GM13977 (cell line): ENCODE measurements at regions not wholly inside any gene's neighbourhood (a gene's known extent, or its start where the extent isn't known, plus 50 kb on each side); places are given as distances from the start of the nearest gene placed in this dataset.

Source experiments
- DNase-seq: peaks from one replicate; pipeline ENCODE4 v3.0.0; 2012; ENCODE audit warnings: low spot score
- CTCF ChIP-seq: IDR thresholded peaks from 2 replicates; pipeline ENCODE4 v1.5.1; 2012; ENCODE audit warnings: mild to moderate bottlenecking, control low read depth; ENCODE audit not compliant: insufficient read depth; ENCODE audit errors: extremely low read depth, missing control alignments
- in situ Hi-C: fragments of 300-500 bp; cut with MboI; formaldehyde crosslinking; loops from one replicate; pipeline ENCODE4 v1.12.0; 2022; ENCODE audit warnings: low sequenced_read_pairs, low pct_unique_long_range_greater_than_20kb, mixed read lengths, inconsistent platforms; ENCODE audit not compliant: unreplicated experiment

- DNase-seq: no peak
- in situ Hi-C loops: no loop called here
- TF ChIP-seq CTCF: no peak
Measured at GRCh38 chr21:20730441-20730840, 267.8 kb upstream of the NCAM2 start.

DNA sequence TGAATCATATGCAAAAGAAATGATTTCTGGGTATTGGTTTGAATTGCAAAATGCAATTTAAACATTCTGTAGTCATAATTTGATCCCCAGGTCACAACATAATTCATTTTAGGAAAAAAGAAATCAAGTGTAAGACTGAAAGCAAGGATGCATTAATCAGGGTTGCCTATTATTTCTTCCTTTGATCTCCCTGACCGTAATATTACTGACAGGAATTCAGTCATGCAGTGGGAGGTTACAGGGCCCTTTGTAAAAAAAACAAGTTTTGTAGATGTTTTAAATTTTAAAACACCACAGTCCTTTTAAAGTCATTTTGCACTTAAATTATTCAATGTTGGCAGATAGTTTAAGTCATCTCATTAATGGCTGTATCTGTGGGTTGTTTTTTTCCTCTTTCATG is 263.0 kb upstream of the NCAM2 start:
- no peak for TF ChIP-seq CTCF
- DNase-seq: no peak
- in situ Hi-C loops: no loop called here

DNA sequence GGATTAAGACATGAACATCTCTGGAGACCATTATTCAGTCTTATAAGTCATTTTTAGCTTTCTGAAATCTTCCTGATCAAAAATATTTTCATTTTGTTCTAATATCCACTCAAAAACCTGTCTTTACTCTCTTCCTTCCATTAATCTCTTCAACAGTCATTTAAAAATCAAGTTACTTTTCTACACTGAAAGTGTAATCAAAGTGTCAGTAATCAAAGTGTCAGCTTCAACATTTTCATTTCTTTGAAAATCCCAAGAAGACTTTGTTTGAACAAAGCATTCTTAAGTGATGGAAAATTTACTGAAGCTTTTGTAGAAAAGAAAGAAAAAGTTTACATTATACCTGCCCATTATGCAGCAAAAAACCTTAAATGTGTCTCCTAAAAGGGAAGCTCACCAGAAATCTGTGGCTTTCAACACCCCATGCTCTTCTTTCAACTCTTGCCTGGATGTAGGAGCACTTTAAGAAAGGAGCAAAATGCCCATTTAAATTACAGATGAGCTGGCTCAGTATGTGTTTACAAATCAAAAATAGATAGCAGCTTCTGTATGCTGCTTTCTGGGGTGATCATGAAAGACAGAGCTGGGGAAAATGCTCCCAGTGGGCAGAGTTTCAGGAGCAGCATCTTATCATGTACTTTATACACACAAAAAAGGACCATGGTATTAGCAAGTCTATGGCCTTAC is 260.8 kb upstream of the NCAM2 start:
- no peak for TF ChIP-seq CTCF
- DNase-seq: no peak
- in situ Hi-C loops: no loop called here

DNA sequence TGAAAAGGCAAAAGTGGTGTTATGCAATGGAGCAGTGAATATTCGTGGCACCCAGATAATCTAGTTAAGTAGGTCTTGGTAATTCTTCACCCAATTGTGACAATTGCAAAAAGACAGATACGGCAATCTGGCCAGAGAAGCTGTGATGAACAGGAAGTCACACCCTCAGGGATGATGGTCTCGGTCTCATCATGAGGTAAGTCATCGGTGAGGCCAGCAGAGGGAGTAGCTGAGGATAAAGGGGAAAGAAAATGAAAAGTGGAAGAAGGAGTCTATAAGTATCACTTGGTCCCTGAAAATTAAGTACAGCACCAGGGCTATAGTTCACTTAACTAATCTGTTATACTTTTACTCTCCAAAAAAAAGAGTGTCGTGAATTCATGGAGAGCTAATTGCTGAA is 258.8 kb upstream of the NCAM2 start:
- no peak for DNase-seq
- in situ Hi-C loops: no loop called here
- no peak for TF ChIP-seq CTCF

- TF ChIP-seq CTCF: no peak
- in situ Hi-C loops: no loop called here
- DNase-seq: no peak
Measured at GRCh38 chr21:20741445-20741844, 256.8 kb upstream of the NCAM2 start.

DNA sequence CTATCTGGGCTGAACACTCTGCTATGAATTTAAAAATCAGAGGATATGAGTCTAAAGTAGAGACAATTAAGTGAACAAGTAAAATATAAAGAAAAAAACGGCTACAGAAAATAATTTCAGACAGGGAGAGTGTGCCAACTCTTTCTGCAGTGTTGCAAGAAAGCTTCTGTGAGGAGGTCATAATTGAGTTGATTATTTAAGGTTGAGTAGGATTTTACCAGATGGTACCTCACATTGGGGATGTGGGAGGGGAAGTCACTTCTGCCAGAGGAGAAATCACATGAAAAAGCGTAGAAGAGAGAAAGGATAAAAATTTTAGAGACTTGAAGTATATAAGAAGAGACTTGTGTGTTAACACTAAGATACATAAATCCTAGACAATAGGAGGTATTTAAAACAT is 238.0 kb upstream of the NCAM2 start:
- in situ Hi-C loops: no loop called here
- no peak for TF ChIP-seq CTCF
- DNase-seq: no peak

DNA sequence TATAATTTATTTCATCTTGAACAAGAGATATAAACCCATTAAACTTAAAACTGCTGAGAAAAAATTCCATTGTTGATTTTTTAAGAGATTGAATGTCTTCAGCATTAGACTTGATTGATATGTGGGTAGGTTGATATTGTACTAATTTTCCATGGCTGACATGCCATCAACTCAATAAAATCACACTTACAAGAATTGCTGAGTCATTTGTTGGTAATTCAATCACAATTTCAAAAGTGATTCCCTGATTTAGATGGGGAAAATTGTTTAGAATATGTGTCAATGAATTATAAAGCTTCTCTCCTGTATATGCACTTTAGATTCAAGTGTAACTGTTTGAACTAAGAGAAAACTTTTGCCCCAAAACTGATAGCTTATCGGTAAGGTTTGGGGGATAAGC is 223.5 kb upstream of the NCAM2 start:
- in situ Hi-C loops: no loop called here
- no peak for TF ChIP-seq CTCF
- no peak for DNase-seq
